Cardiac muscle cell (in vitro differentiated cells and primary cell): ENCODE measurements at regions not wholly inside any gene's neighbourhood (a gene's known extent, or its start where the extent isn't known, plus 50 kb on each side); places are given as distances from the start of the nearest gene placed in this dataset.

Source experiments
- DNase-seq, 2 donors: peaks; one replicate each; pipeline versions ENCODE4 v3.0.0 to v3.0.0-alpha.2; 2010 to 2017; ENCODE audit warnings: low read depth in 1 of 2, low spot score in 1 of 2
- H3K27ac ChIP-seq: fragments of 200-600 bp; sonication (generic); 2 replicates; pipeline ENCODE4 v1.5.1; 2016
- H3K27me3 ChIP-seq: fragments of 200-600 bp; sonication (generic); 2 replicates; pipeline ENCODE4 v1.6.0; 2016; ENCODE audit warnings: control low read depth
- H3K36me3 ChIP-seq: fragments of 200-600 bp; sonication (generic); 2 replicates; pipeline ENCODE4 v1.5.1; 2016; ENCODE audit warnings: control low read depth
- H3K4me1 ChIP-seq: fragments of 200-600 bp; sonication (generic); 2 replicates; pipeline ENCODE4 v1.8.1; 2017; ENCODE audit warnings: low read depth, mild to moderate bottlenecking, mixed run types
- H3K4me3 ChIP-seq: fragments of 200-600 bp; sonication (generic); 2 replicates; pipeline ENCODE4 v1.5.1; 2016; ENCODE audit warnings: mild to moderate bottlenecking
- H3K9me3 ChIP-seq: fragments of 200-600 bp; sonication (generic); 2 replicates; pipeline ENCODE4 v1.5.1; 2017; ENCODE audit warnings: low read depth, mild to moderate bottlenecking, control low read depth
- CTCF ChIP-seq: IDR thresholded peaks from 2 replicates; pipeline ENCODE4 v1.5.1; 2012; ENCODE audit warnings: low read depth, mild to moderate bottlenecking, low read length

- Histone ChIP-seq H3K27me3 (no peaks in the 10 kb centered on the region), H3K4me3 (no peak overlapping the region), H3K36me3 (no peaks in the 10 kb centered on the region), H3K27ac (no peak overlapping the region), H3K4me1 (no peaks in the 10 kb centered on the region), H3K9me3 (no peaks in the 10 kb centered on the region)
- no peak for TF ChIP-seq CTCF
- DNase-seq = no peak
Measured at GRCh38 chr2:2904721-2905350, 472.8 kb downstream of the EIPR1 start.

- peak in 1 of 2 donors; percentile 8 for DNase-seq
- no peaks in the 10 kb centered on the region for H3K27me3 ChIP-seq
- TF ChIP-seq CTCF = no peak
- no peaks in the 10 kb centered on the region for H3K4me1 ChIP-seq
- no peak overlapping the region for H3K27ac ChIP-seq
- H3K36me3 ChIP-seq = no peaks in the 10 kb centered on the region
- H3K4me3 ChIP-seq = no peak overlapping the region
- no peaks in the 10 kb centered on the region for H3K9me3 ChIP-seq
Measured at GRCh38 chr2:2902547-2903281, 474.9 kb downstream of the EIPR1 start.

GRCh38 chr2:2901384-2902345 is 476.0 kb downstream of the EIPR1 start:
- H3K27me3 ChIP-seq = no peaks in the 10 kb centered on the region
- DNase-seq = no peak
- H3K27ac ChIP-seq = no peak overlapping the region
- H3K4me1 ChIP-seq = no peaks in the 10 kb centered on the region
- no peak overlapping the region for H3K4me3 ChIP-seq
- no peaks in the 10 kb centered on the region for H3K9me3 ChIP-seq
- no peak for TF ChIP-seq CTCF
- no peaks in the 10 kb centered on the region for H3K36me3 ChIP-seq

GRCh38 chr2:2899826-2900225 is 477.8 kb downstream of the EIPR1 start:
- Histone ChIP-seq H3K4me1 (no peaks in the 10 kb centered on the region), H3K27me3 (no peaks in the 10 kb centered on the region), H3K27ac (no peak overlapping the region), H3K36me3 (no peaks in the 10 kb centered on the region), H3K4me3 (no peak overlapping the region), H3K9me3 (no peaks in the 10 kb centered on the region)
- no peak for DNase-seq
- TF ChIP-seq CTCF = no peak

- DNase-seq = no peak
- TF ChIP-seq CTCF = no peak
- Histone ChIP-seq H3K27ac (no peak overlapping the region), H3K27me3 (no peaks in the 10 kb centered on the region), H3K4me3 (no peak overlapping the region), H3K36me3 (no peaks in the 10 kb centered on the region), H3K4me1 (no peaks in the 10 kb centered on the region), H3K9me3 (no peaks in the 10 kb centered on the region)
Measured at GRCh38 chr2:2898744-2899143, 478.9 kb downstream of the EIPR1 start.
